ENCODE measurements at regions not wholly inside any gene's neighbourhood (a gene's known extent, or its start where the extent isn't known, plus 50 kb on each side); places are given as distances from the start of the nearest gene placed in this dataset.

DNA sequence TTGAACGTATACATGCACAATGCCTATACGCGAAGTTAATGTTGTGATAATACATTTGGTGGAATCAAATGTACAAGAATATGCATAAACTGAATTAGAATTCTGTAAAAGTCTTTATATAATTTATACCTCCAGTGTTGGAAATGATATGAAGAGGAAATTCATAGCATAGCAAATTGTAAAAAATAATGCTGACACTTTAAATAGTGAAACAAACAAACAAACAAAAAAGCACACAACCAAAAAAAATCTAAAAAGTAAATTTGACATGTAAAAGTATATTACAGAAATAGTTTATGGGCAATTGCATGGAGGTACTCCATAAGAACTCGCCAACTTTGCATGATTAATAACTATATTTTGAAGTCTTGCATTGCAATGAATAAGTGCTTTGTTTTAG, 780.9 kb downstream of the TBC1D32 start:
- TF ChIP-seq, protein P1, sequence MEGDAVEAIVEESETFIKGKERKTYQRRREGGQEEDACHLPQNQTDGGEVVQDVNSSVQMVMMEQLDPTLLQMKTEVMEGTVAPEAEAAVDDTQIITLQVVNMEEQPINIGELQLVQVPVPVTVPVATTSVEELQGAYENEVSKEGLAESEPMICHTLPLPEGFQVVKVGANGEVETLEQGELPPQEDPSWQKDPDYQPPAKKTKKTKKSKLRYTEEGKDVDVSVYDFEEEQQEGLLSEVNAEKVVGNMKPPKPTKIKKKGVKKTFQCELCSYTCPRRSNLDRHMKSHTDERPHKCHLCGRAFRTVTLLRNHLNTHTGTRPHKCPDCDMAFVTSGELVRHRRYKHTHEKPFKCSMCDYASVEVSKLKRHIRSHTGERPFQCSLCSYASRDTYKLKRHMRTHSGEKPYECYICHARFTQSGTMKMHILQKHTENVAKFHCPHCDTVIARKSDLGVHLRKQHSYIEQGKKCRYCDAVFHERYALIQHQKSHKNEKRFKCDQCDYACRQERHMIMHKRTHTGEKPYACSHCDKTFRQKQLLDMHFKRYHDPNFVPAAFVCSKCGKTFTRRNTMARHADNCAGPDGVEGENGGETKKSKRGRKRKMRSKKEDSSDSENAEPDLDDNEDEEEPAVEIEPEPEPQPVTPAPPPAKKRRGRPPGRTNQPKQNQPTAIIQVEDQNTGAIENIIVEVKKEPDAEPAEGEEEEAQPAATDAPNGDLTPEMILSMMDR (IDR thresholded peaks at IDR 0.05; ENCODE audit: low read depth, low read length, missing control alignments) = no peak
- no peaks in the 10 kb centered on the region for H3K27me3 ChIP-seq (replicated peaks)
- no peak for DNase-seq
- in situ Hi-C loops (cut with HindIII; ENCODE audit: low pct_ligation_motif_present, low sequenced_read_pairs) = no loop called here
- H3K4me3 ChIP-seq (ENCODE audit: low read depth, low read length) = no peak overlapping the region
- no peaks in the 10 kb centered on the region for H3K36me3 ChIP-seq (replicated peaks)
- H3K27ac ChIP-seq = no peak overlapping the region

- no peak for DNase-seq
- Histone ChIP-seq H3K36me3 (replicated peaks) (no peaks in the 10 kb centered on the region), H3K27me3 (replicated peaks) (no peaks in the 10 kb centered on the region), H3K4me3 (ENCODE audit: low read depth, low read length) (no peak overlapping the region), H3K27ac (no peak overlapping the region)
- in situ Hi-C loops (cut with HindIII; ENCODE audit: low pct_ligation_motif_present, low sequenced_read_pairs) = no loop called here
- TF ChIP-seq, protein P1 (IDR thresholded peaks at IDR 0.05; ENCODE audit: low read depth, low read length, missing control alignments) = no peak
These were observed 788.9 kb downstream of the TBC1D32 start for GRCh38 chr6:120545353-120545752.

DNA sequence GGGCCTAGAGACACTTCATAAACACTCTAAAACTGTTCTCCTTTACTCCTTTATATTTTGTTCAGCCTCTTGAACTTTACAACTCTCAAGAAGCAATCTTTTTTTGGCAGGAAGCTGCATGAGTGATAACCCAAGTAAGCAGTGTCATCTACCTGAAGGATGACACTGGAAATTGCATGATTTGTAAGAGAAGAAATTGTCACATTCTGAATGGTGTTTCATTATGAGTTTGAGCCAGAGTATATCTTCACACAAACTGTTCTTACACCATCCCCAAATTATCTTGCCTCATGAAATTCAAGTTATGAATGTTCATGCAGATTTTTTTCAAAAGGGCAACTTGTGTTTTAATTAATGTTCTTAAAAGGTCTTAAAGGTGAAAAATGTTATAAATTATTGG, 799.3 kb downstream of the TBC1D32 start:
- no peaks in the 10 kb centered on the region for H3K36me3 ChIP-seq (replicated peaks)
- H3K27me3 ChIP-seq (replicated peaks) = no peaks in the 10 kb centered on the region
- TF ChIP-seq, protein P1 (IDR thresholded peaks at IDR 0.05; ENCODE audit: low read depth, low read length, missing control alignments) = no peak
- DNase-seq = no peak
- H3K4me3 ChIP-seq (ENCODE audit: low read depth, low read length) = no peak overlapping the region
- no peak overlapping the region for H3K27ac ChIP-seq
- in situ Hi-C loops (cut with HindIII; ENCODE audit: low pct_ligation_motif_present, low sequenced_read_pairs) = no loop called here

GRCh38 chr6:120526576-120526975, 807.7 kb downstream of the TBC1D32 start:
- no peaks in the 10 kb centered on the region for H3K27me3 ChIP-seq (replicated peaks)
- no peak overlapping the region for H3K4me3 ChIP-seq (ENCODE audit: low read depth, low read length)
- H3K27ac ChIP-seq = no peak overlapping the region
- H3K36me3 ChIP-seq (replicated peaks) = no peaks in the 10 kb centered on the region
- in situ Hi-C loops (cut with HindIII; ENCODE audit: low pct_ligation_motif_present, low sequenced_read_pairs) = no loop called here
- DNase-seq = no peak
- TF ChIP-seq, protein P1 (IDR thresholded peaks at IDR 0.05; ENCODE audit: low read depth, low read length, missing control alignments) = no peak

DNA sequence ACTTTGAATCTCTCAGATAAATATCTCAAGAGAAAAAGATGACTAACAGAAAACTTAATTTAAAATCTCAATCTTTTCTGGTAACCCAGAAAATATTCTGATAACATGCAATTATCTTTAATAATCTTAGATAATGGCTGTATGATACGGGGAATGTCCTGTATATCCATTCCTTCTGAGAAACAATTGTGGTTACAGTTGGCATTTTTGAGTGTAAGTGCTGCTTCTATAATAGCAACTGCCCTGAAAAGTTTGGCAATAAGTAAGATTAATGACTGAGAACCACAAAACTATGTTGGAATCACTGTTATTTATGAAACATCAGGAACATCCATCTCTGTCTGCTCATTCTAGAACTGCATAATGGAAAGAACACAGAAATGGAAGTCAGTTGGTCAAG, 819.7 kb downstream of the TBC1D32 start:
- no peak for DNase-seq
- no peak overlapping the region for H3K27ac ChIP-seq
- H3K36me3 ChIP-seq (replicated peaks) = no peaks in the 10 kb centered on the region
- in situ Hi-C loops (cut with HindIII; ENCODE audit: low pct_ligation_motif_present, low sequenced_read_pairs) = no loop called here
- TF ChIP-seq, protein P1 (IDR thresholded peaks at IDR 0.05; ENCODE audit: low read depth, low read length, missing control alignments) = no peak
- no peak overlapping the region for H3K4me3 ChIP-seq (ENCODE audit: low read depth, low read length)
- no peaks in the 10 kb centered on the region for H3K27me3 ChIP-seq (replicated peaks)

DNA sequence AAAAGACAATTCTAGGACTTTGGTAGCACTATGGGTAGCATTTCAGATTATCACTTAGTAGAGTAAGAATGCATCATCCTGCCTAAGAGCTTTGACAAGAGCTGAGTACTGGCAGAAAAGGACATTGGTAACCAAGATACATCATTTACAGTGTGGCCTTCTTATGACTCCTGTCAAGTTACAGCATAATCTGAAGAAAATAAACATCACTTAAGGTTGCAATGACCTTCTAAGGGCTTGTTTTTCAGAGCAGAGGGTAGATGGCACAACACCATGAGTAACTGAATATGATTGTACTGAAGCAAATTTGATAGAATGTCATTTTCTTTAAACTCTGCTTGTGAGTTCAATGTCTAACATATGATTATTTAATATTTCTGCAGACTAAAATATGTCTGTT, 822.6 kb downstream of the TBC1D32 start:
- Histone ChIP-seq H3K36me3 (replicated peaks) (no peaks in the 10 kb centered on the region), H3K4me3 (ENCODE audit: low read depth, low read length) (no peak overlapping the region), H3K27ac (no peak overlapping the region), H3K27me3 (replicated peaks) (no peaks in the 10 kb centered on the region)
- no peak for DNase-seq
- in situ Hi-C loops (cut with HindIII; ENCODE audit: low pct_ligation_motif_present, low sequenced_read_pairs) = no loop called here
- TF ChIP-seq, protein P1 (IDR thresholded peaks at IDR 0.05; ENCODE audit: low read depth, low read length, missing control alignments) = no peak

Data from brain microvascular endothelial cell (primary cell).